Suprapubic skin (tissue), 4 donors: ENCODE measurements at regions not wholly inside any gene's neighbourhood (a gene's known extent, or its start where the extent isn't known, plus 50 kb on each side); places are given as distances from the start of the nearest gene placed in this dataset.

Experiments used
- EP300 ChIP-seq: sonication (generic); formaldehyde crosslinking; IDR thresholded peaks from one replicate; pipeline ENCODE4 v1.6.1; 2017; ENCODE audit warnings: antibody characterized with exemption
- POLR2A ChIP-seq, 2 donors: fragments of 450-650 bp; IDR thresholded peaks; one replicate each; pipeline ENCODE4 v1.6.1; 2017; ENCODE audit warnings: antibody characterized with exemption in 2 of 2, mild to moderate bottlenecking in 2 of 2, moderate library complexity in 2 of 2
- POLR2AphosphoS5 ChIP-seq, 3 donors: sonication (generic); formaldehyde crosslinking; IDR thresholded peaks; one replicate each; pipeline ENCODE4 v1.6.1; 2017; ENCODE audit warnings: antibody characterized with exemption in 3 of 3
- TF ChIP-seq, protein P1 (sequence below), 2 donors: fragments of 200-600 bp in 1 of 2; fragments of 450-650 bp in 1 of 2; sonication (generic) in 1 of 2; IDR thresholded peaks; one replicate each; pipeline ENCODE4 v1.5.1; 2016 to 2019; ENCODE audit warnings: antibody characterized with exemption in 2 of 2, mild to moderate bottlenecking in 1 of 2, moderate library complexity in 1 of 2

DNA sequence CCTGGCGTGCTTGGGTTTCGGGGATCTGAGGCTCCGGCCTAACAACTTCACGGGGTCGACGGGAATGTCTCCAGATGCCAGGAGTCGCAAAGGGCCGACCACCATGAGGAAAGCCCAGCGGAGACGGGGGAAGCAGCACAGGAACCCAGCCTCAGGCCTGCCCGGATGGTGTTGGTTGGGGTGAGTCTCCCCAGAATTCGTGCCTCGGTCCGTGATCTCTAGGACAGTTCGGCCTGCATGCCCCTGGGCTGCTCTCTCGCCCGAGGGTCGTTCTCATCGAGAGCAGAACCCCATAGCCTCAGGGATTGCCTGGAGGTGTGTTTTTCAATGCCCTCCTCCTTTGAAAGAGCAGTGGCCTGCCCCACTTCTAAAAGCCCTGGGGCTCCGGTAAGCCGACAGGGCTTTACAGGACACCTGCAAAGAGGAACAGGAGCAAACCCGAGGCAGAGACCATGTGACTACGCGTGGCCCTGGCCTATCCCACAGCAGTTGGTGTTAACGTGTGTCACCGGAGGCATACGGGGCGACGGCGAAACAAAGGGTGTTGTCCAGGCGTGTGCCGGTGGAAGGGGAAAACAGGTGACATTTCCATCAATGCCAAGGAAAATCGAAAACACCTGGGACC is 973.1 kb upstream of the DEFB115 start:
- no peak for TF ChIP-seq POLR2A (IDR thresholded peaks at IDR 0.05)
- TF ChIP-seq, protein P1, sequence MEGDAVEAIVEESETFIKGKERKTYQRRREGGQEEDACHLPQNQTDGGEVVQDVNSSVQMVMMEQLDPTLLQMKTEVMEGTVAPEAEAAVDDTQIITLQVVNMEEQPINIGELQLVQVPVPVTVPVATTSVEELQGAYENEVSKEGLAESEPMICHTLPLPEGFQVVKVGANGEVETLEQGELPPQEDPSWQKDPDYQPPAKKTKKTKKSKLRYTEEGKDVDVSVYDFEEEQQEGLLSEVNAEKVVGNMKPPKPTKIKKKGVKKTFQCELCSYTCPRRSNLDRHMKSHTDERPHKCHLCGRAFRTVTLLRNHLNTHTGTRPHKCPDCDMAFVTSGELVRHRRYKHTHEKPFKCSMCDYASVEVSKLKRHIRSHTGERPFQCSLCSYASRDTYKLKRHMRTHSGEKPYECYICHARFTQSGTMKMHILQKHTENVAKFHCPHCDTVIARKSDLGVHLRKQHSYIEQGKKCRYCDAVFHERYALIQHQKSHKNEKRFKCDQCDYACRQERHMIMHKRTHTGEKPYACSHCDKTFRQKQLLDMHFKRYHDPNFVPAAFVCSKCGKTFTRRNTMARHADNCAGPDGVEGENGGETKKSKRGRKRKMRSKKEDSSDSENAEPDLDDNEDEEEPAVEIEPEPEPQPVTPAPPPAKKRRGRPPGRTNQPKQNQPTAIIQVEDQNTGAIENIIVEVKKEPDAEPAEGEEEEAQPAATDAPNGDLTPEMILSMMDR (IDR thresholded peaks at IDR 0.05), result no peak
- no peak for TF ChIP-seq EP300
- no peak for TF ChIP-seq POLR2AphosphoS5 (IDR thresholded peaks at IDR 0.05)
